ACC112 (cell line): ENCODE measurements at regions not wholly inside any gene's neighbourhood (a gene's known extent, or its start where the extent isn't known, plus 50 kb on each side); places are given as distances from the start of the nearest gene placed in this dataset.

Source experiments
- H2AFZ ChIP-seq: fragments of 200-600 bp; sonication (generic); one replicate; pipeline ENCODE4 v1.6.0; 2017; ENCODE audit warnings: antibody characterized with exemption, low read length; ENCODE audit not compliant: unreplicated experiment
- H3K27ac ChIP-seq: fragments of 200-600 bp; sonication (generic); 2 replicates; pipeline ENCODE4 v1.5.1; 2014; ENCODE audit warnings: low read depth, mild to moderate bottlenecking, antibody characterized with exemption, low read length, moderate library complexity
- H3K27me3 ChIP-seq: fragments of 200-600 bp; sonication (generic); 2 replicates; pipeline ENCODE4 v1.6.1; 2014; ENCODE audit warnings: mild to moderate bottlenecking, antibody characterized with exemption, low read length, moderate library complexity, mixed read lengths; ENCODE audit not compliant: insufficient read depth
- H3K36me3 ChIP-seq: fragments of 200-600 bp; sonication (generic); 2 replicates; pipeline ENCODE4 v1.6.1; 2016; ENCODE audit warnings: mild to moderate bottlenecking, antibody characterized with exemption, low read length, moderate library complexity, mixed read lengths; ENCODE audit not compliant: insufficient read depth
- H3K4me1 ChIP-seq: fragments of 200-600 bp; sonication (generic); one replicate; pipeline ENCODE4 v1.6.1; 2016; ENCODE audit warnings: low read length, mixed read lengths; ENCODE audit not compliant: insufficient read depth, unreplicated experiment, control insufficient read depth
- H3K4me3 ChIP-seq: fragments of 200-600 bp; sonication (generic); 2 replicates; pipeline ENCODE4 v1.5.1; 2014; ENCODE audit warnings: mild to moderate bottlenecking, low read depth, low read length
- H3K79me2 ChIP-seq: fragments of 200-600 bp; sonication (generic); one replicate; pipeline ENCODE4 v1.6.0; 2016; ENCODE audit warnings: low read length; ENCODE audit not compliant: control insufficient read depth, unreplicated experiment, insufficient read depth

DNA sequence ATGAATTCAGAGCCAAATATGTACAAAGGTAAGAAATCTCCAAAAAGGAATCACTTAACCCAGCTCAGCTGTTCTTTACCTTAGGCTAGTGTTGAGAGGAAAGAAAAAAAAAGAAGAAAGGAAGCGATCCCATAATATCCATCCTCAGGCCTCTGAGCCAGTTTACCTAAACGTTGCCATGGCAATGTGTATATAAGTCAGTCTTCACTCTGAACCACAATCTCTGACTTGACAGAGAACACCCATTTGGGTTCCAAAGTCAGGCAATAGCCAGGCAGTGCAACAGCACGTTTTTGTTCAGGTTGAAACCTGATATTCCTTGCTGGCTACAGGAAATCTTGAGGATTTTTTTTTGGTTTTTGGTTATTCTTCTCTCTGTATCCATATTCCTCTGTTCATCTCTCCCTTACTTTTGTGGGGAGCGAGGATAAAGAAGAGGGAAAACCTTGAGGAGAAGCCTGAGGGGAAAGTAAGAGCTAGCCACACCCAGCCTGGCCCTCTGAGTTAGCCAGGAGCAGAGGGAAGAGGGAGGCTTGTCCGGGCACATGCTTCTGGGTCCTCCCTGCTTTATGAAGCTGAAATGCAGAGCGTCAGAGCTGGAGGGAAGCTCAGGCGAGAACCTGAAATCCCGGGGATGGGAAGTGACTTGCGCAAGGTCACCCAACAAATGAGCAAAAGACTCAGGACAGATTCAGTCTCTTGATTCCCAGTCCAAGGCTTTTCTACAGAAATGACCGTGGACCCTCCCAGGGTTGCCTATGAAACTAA, 152.7 kb downstream of the SOX9 start:
- no peak overlapping the region for H3K27ac ChIP-seq

DNA sequence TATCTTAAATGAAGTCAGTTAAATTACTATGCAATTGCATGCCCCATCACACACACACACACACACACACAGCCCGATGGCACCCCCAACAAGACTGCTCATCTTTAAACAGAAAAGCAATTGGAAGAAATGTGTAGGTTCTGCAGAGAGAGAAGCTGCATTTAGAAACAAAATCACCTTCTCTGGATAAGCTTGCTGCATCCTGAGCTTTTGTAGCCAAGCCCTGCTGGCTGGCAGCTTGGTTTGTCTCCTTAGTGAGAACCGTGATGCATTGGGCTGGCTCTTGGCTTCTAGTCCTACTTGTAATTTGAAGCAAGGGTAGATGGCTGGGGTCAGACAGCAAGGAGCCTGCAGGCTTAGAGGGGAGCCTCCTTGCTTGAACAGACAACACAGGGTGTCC, 153.8 kb downstream of the SOX9 start:
- Histone ChIP-seq H3K4me1 (peaks cover 5% of the 10 kb centered on the region), H3K27ac (no peak overlapping the region), H3K36me3 (no peaks in the 10 kb centered on the region), H3K4me3 (no peak overlapping the region), H3K79me2 (no peaks in the 10 kb centered on the region), H2AFZ (no peak overlapping the region), H3K27me3 (peaks cover 24% of the 10 kb centered on the region)

More for the DNA sequence above, 152.7 kb downstream of the SOX9 start:
- Histone ChIP-seq H3K36me3 (no peaks in the 10 kb centered on the region), H2AFZ (no peak overlapping the region), H3K27me3 (peaks cover 24% of the 10 kb centered on the region), H3K79me2 (no peaks in the 10 kb centered on the region), H3K4me3 (no peak overlapping the region), H3K4me1 (peaks cover 5% of the 10 kb centered on the region)

DNA sequence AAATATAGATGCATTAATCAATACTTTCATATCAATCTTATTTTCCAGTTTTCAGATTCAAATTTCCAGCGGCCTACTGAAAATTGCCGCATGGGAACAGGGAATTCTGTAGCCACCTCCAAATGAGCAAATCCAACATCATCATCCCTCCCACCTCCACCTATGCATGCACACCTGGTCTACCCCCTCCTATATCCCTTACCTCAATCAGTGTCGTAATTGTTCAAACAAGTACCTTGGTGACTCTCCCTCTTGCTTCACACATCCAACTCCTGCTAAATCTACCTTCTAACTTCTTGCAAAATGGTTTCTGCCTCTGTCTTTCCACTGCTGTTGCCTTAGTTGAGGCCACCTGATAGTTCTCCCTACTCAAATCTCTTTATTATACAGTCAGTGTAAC, 160.1 kb downstream of the SOX9 start:
- Histone ChIP-seq H3K36me3 (no peaks in the 10 kb centered on the region), H3K4me3 (no peak overlapping the region), H3K27me3 (peaks cover 8% of the 10 kb centered on the region; the same call in 1 of the 2 replicates), H3K4me1 (no peaks in the 10 kb centered on the region), H3K79me2 (no peaks in the 10 kb centered on the region), H3K27ac (no peak overlapping the region), H2AFZ (no peak overlapping the region)

DNA sequence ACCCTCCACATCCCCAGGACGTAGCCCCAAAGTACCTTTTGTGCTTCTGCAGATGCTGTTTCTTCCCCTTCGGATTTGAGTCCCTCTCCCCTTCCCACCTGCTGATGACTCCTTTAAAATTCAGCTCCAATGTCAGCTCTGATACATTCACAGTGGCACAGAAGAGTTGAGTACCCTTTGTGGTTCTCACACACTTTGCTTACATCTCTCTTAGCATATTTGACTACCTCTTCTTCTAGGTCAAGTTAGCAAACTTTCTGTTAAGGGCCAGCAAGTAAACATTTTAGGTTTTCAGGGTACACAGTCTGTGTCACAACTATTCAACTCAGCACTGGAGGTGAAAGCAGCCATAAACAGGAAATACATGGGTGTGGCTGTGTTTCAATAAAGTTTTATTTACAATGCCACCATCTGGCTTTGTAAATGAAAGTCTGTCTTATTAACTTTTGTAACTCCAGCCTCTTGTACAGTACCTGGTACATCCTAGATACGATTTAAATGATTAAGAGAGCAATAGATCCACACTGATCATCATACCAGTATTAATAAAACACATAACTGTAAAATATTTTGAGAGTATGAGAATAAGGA, 161.7 kb downstream of the SOX9 start:
- Histone ChIP-seq H3K36me3 (no peaks in the 10 kb centered on the region), H3K4me1 (no peaks in the 10 kb centered on the region), H3K27ac (no peak overlapping the region), H3K79me2 (no peaks in the 10 kb centered on the region), H3K4me3 (no peak overlapping the region), H3K27me3 (peaks cover 21% of the 10 kb centered on the region; the same call in 1 of the 2 replicates), H2AFZ (no peak overlapping the region)

DNA sequence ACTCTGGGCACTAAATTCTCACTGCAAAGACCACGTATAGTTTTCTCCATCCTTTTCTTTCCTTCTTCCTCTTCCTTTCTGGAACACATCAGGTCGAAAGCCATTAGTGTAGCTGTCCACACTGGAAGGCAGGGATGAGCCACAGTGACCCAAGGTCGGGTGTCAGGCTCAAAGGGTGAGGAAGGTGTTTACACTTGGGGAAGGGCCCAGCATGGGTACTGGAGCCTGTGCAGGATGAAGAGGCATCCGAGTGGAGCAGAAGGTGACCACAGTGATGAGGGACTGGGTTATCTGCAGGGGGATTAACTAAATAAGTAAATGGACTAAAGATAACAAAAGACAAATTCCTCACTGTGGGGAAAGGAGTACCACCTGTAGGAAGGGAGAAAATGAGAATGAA, 164.0 kb downstream of the SOX9 start:
- Histone ChIP-seq H3K36me3 (no peaks in the 10 kb centered on the region), H3K27ac (no peak overlapping the region), H3K79me2 (no peaks in the 10 kb centered on the region), H2AFZ (no peak overlapping the region), H3K4me3 (no peak overlapping the region), H3K4me1 (no peaks in the 10 kb centered on the region), H3K27me3 (peaks cover 17% of the 10 kb centered on the region; the same call in 1 of the 2 replicates)

DNA sequence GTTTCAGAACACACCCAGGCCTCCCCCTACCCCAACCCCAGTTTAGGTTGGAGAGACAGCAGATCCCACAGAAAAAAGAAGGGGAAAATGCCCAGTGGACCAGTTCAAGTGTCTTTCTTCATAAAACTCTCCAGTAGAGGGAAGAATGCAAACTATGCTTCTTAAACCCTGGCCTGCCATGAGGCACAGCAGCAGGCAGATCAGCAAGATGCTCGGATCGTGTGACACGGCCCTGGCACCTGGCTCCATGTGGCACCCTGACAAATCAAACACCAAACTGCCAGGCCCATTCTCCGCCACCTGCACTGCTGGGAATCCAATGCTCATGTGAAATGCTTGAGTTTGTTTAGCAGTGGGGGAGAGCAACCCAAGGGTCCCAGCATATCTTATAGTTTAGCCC, 166.8 kb downstream of the SOX9 start:
- Histone ChIP-seq H3K27me3 (peaks cover 30% of the 10 kb centered on the region; the same call in 1 of the 2 replicates), H3K36me3 (no peaks in the 10 kb centered on the region), H2AFZ (no peak overlapping the region), H3K27ac (no peak overlapping the region), H3K79me2 (no peaks in the 10 kb centered on the region), H3K4me3 (no peak overlapping the region), H3K4me1 (no peaks in the 10 kb centered on the region)

DNA sequence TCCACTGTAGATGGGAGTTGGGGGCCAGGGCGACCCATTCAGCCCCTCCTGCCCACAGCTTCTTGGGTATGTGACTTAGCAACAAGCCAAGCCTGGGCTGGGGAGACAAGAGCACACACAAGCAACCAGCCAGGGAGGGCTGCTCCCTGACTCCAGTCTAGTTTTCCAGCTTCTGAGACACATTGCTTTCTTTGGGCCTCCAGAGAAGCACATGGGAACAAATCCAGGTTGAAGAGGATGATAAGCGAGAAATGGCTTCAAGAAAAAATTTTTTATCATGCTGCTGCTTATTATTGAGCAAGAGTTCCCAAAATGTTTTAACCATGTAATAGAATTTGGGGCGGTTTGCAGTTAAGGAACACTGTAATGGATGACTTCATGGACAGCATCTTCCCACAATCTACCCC, 173.7 kb downstream of the SOX9 start:
- peaks cover 22% of the 10 kb centered on the region for H3K4me1 ChIP-seq
- H3K27ac ChIP-seq: no peak overlapping the region
- H3K36me3 ChIP-seq: no peaks in the 10 kb centered on the region
- H3K79me2 ChIP-seq: no peaks in the 10 kb centered on the region
- no peak overlapping the region for H3K4me3 ChIP-seq
- H3K27me3 ChIP-seq: peaks cover 33% of the 10 kb centered on the region
- H2AFZ ChIP-seq: no peak overlapping the region

DNA sequence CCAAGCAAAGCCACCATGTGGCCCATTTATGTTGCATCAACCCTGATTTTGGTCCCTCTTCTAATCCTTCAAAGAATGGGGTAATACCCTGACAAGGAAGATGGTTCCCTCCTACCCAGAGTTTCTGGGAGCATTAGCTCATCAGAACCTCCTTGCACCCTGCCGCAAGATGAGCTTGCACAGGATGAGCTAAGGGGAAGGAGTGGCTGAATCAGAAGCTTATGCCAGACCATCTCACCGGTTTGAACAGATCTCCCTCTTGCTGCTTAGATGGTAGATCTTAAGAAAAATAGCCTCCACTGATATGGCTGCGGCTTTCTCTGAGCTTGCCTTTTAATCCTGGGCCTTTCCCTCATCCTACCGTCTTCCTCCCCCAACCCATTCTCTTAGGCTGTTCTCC, 175.1 kb downstream of the SOX9 start:
- no peaks in the 10 kb centered on the region for H3K79me2 ChIP-seq
- H2AFZ ChIP-seq: no peak overlapping the region
- peaks cover 22% of the 10 kb centered on the region for H3K4me1 ChIP-seq
- H3K27me3 ChIP-seq: peaks cover 30% of the 10 kb centered on the region
- H3K4me3 ChIP-seq: no peak overlapping the region
- no peak overlapping the region for H3K27ac ChIP-seq
- no peaks in the 10 kb centered on the region for H3K36me3 ChIP-seq

DNA sequence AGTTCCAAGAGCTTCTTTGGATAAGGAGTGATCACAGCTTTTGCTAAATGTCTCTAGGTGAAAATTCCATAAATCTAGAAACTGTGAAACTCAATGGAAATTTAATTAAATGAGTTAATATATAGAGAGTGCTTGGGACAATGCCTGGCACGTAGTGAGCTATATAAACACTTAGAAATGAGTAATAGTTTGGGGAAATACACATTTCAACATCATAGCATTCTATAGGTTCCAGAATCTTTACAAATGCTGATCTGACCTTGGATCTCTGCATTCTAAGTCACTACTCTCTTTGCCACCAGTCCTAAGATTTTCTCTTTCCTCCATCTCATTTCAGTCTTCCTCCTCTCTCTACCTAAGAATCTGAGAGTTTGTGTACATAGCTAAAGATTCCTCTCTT, 175.6 kb downstream of the SOX9 start:
- H3K4me1 ChIP-seq: peaks cover 22% of the 10 kb centered on the region
- H3K36me3 ChIP-seq: no peaks in the 10 kb centered on the region
- H3K27ac ChIP-seq: peak overlapping the region; percentile 2; the same call in 1 of the 2 replicates
- no peak overlapping the region for H2AFZ ChIP-seq
- no peaks in the 10 kb centered on the region for H3K79me2 ChIP-seq
- H3K4me3 ChIP-seq: no peak overlapping the region
- H3K27me3 ChIP-seq: peaks cover 26% of the 10 kb centered on the region

DNA sequence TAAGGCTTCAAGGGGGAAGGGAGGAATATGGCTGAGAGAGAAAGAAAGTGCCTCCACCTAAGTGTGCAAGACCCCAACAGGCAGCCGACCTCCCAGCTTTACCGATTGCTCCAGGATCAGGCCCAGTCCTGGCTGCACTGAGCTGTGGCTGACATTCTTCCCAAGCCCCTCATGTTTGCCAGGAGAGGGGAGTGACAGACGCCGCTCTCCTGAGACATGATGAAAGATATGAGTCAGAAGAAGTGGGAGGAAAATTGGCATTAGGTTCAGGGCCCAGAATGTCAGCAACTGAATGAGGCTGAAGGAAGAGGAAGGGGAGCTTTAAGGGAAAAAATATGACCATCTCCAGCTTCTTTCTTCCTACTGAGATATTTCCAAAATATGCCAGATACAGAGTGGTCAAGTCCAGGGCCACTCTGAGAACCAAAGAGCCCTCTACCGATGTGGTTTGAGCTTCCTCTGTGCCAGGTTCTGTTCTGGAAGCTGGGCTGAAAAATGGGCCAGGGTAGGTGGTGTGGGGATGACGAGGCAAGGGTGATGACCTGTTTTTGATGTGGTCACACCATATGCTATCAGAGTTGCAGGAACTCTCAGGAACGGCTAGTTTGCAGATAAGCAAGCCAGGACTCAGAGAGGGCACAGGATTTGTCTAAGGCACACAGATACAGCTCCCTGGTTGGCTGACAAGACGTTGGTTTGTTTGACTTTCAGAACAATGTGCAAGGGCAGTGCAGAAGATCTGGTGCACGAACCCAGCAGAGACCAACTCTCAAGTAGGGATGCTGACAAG, 176.7 kb downstream of the SOX9 start:
- H3K4me3 ChIP-seq: peak overlapping the region; percentile 33; the same call in 1 of the 2 replicates
- no peaks in the 10 kb centered on the region for H3K36me3 ChIP-seq
- H2AFZ ChIP-seq: peak overlapping the region; percentile 48
- peaks cover 22% of the 10 kb centered on the region for H3K4me1 ChIP-seq
- H3K79me2 ChIP-seq: no peaks in the 10 kb centered on the region
- peak overlapping the region; percentile 54; the same call in 1 of the 2 replicates for H3K27ac ChIP-seq
- H3K27me3 ChIP-seq: peaks cover 18% of the 10 kb centered on the region
